Activated CD8-positive, alpha-beta memory T cell treated with anti-CD3 and anti-CD28 coated beads for 24 hours (primary cell): ENCODE measurements at regions not wholly inside any gene's neighbourhood (a gene's known extent, or its start where the extent isn't known, plus 50 kb on each side); places are given as distances from the start of the nearest gene placed in this dataset.

Source experiments
- DNase-seq: peaks from one replicate; pipeline ENCODE4 v3.0.0-alpha.2; 2020

- DNase-seq, result no peak
These were observed 69.5 kb upstream of the GLS start for GRCh38 chr2:190810981-190811587.

- no peak for DNase-seq
These were observed 68.8 kb upstream of the GLS start for GRCh38 chr2:190811811-190812210.

- no peak for DNase-seq
These were observed 67.9 kb upstream of the GLS start for GRCh38 chr2:190812506-190813294.

- no peak for DNase-seq
These were observed 65.4 kb upstream of the GLS start for GRCh38 chr2:190815226-190815625.

- DNase-seq, result no peak
These were observed 63.5 kb upstream of the GLS start for GRCh38 chr2:190817082-190817481.

- DNase-seq, result no peak
These were observed 60.8 kb upstream of the GLS start for GRCh38 chr2:190819840-190820301.

GRCh38 chr2:190820416-190820815 lies 60.2 kb upstream of the GLS start:
- no peak for DNase-seq

- DNase-seq, result no peak
These were observed 58.6 kb upstream of the GLS start for GRCh38 chr2:190822043-190822442.

- no peak for DNase-seq
These were observed 52.9 kb upstream of the GLS start for GRCh38 chr2:190827720-190828119.

- DNase-seq, result no peak
These were observed 51.0 kb upstream of the GLS start for GRCh38 chr2:190829642-190830041.
